EH (cell line): ENCODE measurements at regions not wholly inside any gene's neighbourhood (a gene's known extent, or its start where the extent isn't known, plus 50 kb on each side); places are given as distances from the start of the nearest gene placed in this dataset.

Experiments used
- DNase-seq: peaks from one replicate; pipeline ENCODE4 v3.0.0-alpha.2; 2015; ENCODE audit warnings: low read depth

DNA sequence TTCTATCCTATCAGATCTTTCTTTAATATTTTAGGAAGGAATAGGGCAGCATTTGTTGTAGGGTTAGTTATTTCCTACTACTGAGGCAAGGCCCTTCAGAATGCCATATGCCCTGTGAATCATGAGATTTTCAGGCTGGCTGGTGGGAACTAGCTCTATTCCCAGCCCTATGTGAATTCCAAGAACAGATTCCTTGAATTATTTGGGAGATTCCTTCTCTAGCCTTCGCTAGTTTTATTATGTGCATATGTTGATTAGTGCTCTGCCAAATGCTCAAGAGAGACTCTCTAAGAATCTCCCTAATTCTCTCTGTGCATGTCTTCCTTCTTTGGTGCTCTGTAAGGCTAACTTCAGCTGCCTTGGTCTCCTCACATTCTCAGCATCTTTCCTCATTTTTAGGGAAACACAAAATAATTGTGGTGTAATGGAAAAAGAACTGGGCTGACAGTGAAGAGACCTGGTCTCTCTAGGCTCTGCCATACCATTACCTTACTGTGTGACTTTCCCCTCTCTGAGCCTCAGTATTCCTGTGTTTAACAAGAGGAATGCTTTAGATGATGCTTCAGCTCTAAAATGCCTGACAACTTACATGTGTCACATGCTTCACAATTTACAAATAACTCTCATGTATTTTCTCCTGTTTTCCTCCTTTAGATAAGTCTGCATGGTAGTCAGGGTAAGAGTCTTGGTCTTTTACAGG, 79.7 kb downstream of the VMA21 start:
- DNase-seq, result peak; percentile 0

DNA sequence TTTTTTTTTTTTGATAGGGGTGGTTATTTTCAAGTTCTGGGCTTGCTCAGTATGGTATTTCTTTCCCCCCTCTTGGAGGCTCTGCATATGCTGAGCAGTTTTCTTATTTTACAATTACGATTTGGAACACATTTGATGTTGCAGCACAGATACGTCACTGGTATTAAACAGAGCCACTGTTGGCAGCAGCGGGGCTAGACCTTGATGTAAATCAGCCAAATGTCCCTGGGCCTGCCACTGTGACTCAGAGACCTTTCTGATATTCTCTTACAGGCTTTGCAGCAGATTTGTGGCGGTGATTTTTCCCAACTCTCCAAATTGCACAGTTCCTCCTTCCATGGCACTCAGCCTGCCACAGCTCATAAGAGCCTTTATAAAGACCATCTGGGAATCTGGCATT, 81.1 kb downstream of the VMA21 start:
- DNase-seq, result no peak

DNA sequence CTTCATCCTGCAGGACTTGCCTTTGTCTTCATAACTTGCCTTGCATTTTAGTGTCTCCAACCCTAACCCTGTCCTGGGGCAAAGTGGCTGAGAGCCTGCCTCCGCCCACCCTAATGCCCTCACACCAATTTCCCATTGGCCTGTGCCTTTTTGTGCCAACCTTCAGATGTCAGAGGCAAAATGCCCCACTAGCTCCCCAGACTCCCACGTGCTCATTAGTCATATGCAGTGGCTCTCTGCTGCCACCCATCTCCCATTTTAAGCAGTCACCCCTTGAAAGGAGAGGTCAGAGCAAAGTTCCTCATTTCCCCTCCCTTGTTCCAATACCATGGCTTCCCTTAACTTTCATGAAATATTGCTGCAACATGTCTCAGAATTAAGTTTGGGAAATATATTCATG, 74.8 kb upstream of the PASD1 start:
- DNase-seq, result peak; percentile 0

DNA sequence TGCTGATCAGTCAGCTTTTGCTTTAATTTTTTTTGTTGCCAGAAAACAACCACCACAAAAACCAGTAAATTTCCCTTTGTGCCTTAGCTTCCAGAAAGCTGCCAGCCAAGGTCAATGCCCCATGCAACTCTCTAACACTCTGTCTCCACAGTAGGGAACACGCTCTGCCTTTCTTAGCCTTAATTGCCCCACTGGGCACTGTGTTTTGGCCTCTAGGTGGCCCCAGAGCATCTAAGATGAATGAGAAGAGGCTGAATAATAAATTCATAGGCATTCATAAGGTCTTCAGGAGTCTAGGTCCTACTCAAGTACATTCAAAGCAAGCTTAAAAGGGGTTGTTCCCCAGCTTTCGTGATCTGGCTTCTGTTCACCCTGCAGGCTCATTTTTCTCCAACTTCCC, 57.7 kb upstream of the PASD1 start:
- DNase-seq, result peak; percentile 3

DNA sequence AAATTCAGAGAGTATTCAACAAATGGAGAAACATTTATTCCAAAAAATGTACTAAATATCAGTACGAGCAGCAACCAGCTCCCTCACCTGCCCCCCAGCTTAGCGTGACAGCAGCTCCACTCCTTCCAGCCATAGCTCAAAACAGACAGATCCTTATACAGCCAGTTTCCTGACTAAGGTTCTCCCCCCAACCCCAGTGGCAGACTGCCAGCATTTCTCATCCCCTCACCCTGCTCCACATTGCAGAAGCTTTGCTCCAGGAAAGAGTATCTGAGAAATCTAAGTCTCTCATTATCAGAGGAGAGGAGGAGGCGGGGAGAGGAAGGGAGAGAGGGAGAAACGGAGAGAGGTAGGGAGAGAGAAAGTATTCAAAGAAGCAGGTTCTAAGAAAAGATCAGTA, 53.3 kb upstream of the PASD1 start:
- DNase-seq, result no peak

DNA sequence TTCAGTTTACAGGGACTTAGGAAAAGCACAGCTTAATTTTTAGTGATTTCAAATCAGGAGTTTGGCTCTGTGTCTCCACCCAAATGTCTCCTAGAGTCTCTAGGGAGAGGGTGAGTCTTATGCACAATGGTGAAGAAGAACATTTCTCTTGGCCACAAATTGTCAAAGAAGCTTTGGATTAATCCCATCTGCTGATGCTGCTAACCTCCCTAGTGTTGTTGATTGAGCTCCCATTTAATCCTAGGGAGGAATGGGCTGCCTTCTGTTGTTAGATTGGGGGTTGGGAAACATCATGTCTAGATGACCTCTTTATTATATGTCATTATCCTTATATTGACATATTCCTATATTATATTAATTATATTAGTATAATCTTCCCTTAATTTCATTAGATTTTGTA, 50.0 kb upstream of the PASD1 start:
- no peak for DNase-seq
